HUES48 (cell line): ENCODE measurements at regions not wholly inside any gene's neighbourhood (a gene's known extent, or its start where the extent isn't known, plus 50 kb on each side); places are given as distances from the start of the nearest gene placed in this dataset.

Source experiments
- H3K27ac ChIP-seq: one replicate; pipeline ENCODE4 v1.7.0; 2013; ENCODE audit warnings: low read depth, low read length, inconsistent platforms
- H3K27me3 ChIP-seq: 2 replicates; pipeline ENCODE4 v1.6.1; 2013; ENCODE audit warnings: mild to moderate bottlenecking, low read length; ENCODE audit not compliant: control insufficient read depth, insufficient read depth
- H3K36me3 ChIP-seq: 2 replicates; pipeline ENCODE4 v1.6.1; 2013; ENCODE audit warnings: low read length; ENCODE audit not compliant: control insufficient read depth, insufficient read depth
- H3K4me1 ChIP-seq: 2 replicates; pipeline ENCODE4 v1.6.1; 2013; ENCODE audit warnings: mild to moderate bottlenecking, low read length; ENCODE audit not compliant: control insufficient read depth, insufficient read depth
- H3K4me3 ChIP-seq: 2 replicates; pipeline ENCODE4 v1.5.1; 2013; ENCODE audit warnings: mild to moderate bottlenecking, low read depth, low read length
- H3K9ac ChIP-seq: 2 replicates; pipeline ENCODE4 v1.6.1; 2013; ENCODE audit warnings: mild to moderate bottlenecking, low read depth, low read length, moderate library complexity
- H3K9me3 ChIP-seq: 2 replicates; pipeline ENCODE4 v1.6.1; 2013; ENCODE audit warnings: low read length; ENCODE audit not compliant: control insufficient read depth, insufficient read depth

DNA sequence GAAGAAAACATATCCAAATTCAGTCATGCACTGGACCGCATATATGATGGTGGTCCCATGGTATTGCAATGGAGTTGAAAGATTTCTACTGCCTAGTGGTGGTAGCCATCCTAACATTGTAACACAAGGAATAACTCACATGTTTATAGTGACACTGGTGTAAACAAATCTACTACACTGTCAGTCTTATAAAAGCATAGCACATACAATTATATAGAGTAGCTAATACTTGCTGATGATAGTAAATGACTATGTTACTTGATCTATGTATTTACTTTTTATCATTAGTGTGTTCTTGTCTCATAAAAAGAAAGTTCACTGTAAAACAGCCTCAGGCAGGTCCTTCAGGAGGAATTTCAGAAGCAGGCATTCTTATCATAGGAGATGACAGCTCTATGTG lies 96.0 kb upstream of the CDIN1 start:
- Histone ChIP-seq H3K9ac (no peak overlapping the region), H3K4me1 (peaks cover 14% of the 10 kb centered on the region), H3K36me3 (no peaks in the 10 kb centered on the region), H3K9me3 (no peaks in the 10 kb centered on the region), H3K4me3 (no peak overlapping the region), H3K27ac (no peak overlapping the region), H3K27me3 (no peaks in the 10 kb centered on the region)

GRCh38 chr15:36484038-36484778 lies 95.2 kb upstream of the CDIN1 start:
- H3K4me1 ChIP-seq, result peaks cover 6% of the 10 kb centered on the region

GRCh38 chr15:36491912-36492311 lies 87.5 kb upstream of the CDIN1 start:
- Histone ChIP-seq H3K9me3 (no peaks in the 10 kb centered on the region), H3K9ac (no peak overlapping the region), H3K4me3 (no peak overlapping the region), H3K36me3 (no peaks in the 10 kb centered on the region), H3K27ac (no peak overlapping the region), H3K4me1 (no peaks in the 10 kb centered on the region), H3K27me3 (no peaks in the 10 kb centered on the region)

More at GRCh38 chr15:36484038-36484778, 95.2 kb upstream of the CDIN1 start:
- H3K9ac ChIP-seq, result no peak overlapping the region
- H3K36me3 ChIP-seq, result no peaks in the 10 kb centered on the region
- no peak overlapping the region for H3K4me3 ChIP-seq
- no peaks in the 10 kb centered on the region for H3K27me3 ChIP-seq
- no peaks in the 10 kb centered on the region for H3K9me3 ChIP-seq
- no peak overlapping the region for H3K27ac ChIP-seq

DNA sequence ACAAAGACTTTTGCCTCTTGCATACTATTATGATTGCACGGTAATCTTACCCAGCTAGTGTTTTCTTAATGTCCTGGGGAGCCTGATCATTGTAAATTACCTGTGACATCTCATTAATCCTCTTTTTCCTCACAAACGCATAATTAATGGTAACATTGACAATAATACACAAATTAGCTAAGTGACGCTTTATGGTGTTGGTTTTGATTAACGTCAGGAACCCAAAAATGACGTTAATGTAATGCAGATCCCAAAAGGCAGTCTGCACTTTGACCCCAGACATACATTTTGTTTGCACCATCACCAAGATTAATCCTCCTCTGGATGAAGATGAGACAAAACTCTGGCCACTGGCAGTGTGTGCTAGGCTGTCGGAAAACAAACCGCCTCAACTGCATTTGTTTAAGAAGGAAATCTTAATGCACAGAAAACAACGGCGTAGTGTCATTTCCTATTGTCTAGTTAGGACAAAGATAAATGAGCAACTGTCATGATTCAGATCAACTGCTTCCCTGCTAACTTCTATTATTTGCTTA lies 83.9 kb upstream of the CDIN1 start:
- H3K4me1 ChIP-seq, result peaks cover 8% of the 10 kb centered on the region
- H3K36me3 ChIP-seq, result no peaks in the 10 kb centered on the region
- H3K4me3 ChIP-seq, result no peak overlapping the region
- H3K9ac ChIP-seq, result no peak overlapping the region
- H3K27ac ChIP-seq, result no peak overlapping the region
- H3K9me3 ChIP-seq, result no peaks in the 10 kb centered on the region
- no peaks in the 10 kb centered on the region for H3K27me3 ChIP-seq

DNA sequence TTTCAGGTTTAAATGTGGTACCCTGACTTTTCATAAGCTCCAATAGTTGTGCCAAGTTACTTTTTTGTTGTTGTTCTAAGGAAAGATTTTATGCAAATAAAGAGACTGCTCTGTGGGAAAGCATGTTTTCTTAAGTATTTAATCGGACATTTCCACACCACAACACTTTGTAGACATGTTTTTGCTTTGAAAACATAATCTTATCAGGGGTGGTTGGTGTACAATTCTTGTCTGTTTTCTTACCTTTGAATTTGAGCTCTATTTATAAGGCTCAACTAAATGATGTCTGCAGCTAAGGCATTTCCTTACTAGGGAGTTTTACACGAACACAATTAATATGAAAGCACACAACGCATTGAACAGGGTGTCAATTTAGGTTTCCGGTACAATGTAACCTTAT lies 81.5 kb upstream of the CDIN1 start:
- Histone ChIP-seq H3K27me3 (no peaks in the 10 kb centered on the region), H3K4me1 (peaks cover 10% of the 10 kb centered on the region), H3K4me3 (no peak overlapping the region), H3K36me3 (no peaks in the 10 kb centered on the region), H3K9ac (no peak overlapping the region), H3K9me3 (no peaks in the 10 kb centered on the region), H3K27ac (no peak overlapping the region)

GRCh38 chr15:36498401-36498800 lies 81.0 kb upstream of the CDIN1 start:
- Histone ChIP-seq H3K27me3 (no peaks in the 10 kb centered on the region), H3K9me3 (no peaks in the 10 kb centered on the region), H3K4me1 (peaks cover 10% of the 10 kb centered on the region), H3K4me3 (no peak overlapping the region), H3K36me3 (no peaks in the 10 kb centered on the region), H3K27ac (no peak overlapping the region), H3K9ac (no peak overlapping the region)

GRCh38 chr15:36498916-36499315 lies 80.5 kb upstream of the CDIN1 start:
- Histone ChIP-seq H3K9ac (no peak overlapping the region), H3K36me3 (no peaks in the 10 kb centered on the region), H3K4me3 (no peak overlapping the region), H3K27me3 (no peaks in the 10 kb centered on the region), H3K4me1 (peaks cover 10% of the 10 kb centered on the region), H3K9me3 (no peaks in the 10 kb centered on the region), H3K27ac (no peak overlapping the region)

DNA sequence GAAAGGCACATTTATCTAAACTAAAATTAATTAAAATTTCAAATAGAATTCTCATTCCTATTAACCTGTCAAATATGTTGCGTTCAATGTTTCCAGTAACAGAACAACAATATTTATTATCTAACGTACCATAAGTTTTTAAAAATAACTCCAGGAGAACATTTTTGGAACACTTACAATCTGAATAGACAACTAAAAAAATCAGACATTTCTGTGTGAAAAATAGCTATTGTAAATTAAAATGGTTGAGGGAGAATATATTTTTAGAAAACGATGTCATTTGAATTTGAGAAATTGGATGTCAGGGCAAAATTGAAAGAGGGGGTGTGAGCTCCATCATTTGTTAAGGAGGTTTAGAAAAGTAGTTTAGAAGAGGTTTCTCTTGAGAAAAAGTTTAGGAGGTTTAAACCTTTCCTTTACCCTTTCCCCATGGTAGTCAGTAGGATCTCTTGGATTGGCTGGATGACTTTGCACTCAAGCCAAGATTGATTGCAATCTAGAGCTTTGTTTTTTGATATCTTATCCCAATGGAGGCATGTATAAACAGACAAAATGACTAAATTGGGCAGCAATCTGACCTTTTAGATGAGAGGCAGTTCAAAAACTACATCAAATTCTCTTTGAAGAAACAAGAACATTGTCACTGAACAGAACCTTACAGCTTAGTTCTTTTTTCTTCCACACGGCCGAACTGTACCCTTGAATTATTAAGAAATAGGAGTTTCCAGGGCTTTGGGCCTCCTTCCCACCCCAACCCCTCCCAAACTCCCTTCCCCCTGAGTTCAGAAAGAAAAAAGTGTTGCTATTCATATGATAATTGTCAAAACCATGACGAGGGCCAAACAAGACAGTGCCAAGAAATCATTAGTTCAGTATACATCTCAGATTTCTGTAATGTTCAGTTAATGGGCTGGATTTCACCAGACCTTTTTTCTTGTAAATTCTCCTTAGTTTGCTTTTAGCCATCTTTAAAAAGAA lies 79.7 kb upstream of the CDIN1 start:
- Histone ChIP-seq H3K4me1 (peaks cover 10% of the 10 kb centered on the region), H3K36me3 (no peaks in the 10 kb centered on the region), H3K9me3 (no peaks in the 10 kb centered on the region), H3K9ac (no peak overlapping the region), H3K27me3 (no peaks in the 10 kb centered on the region), H3K27ac (no peak overlapping the region), H3K4me3 (no peak overlapping the region)

DNA sequence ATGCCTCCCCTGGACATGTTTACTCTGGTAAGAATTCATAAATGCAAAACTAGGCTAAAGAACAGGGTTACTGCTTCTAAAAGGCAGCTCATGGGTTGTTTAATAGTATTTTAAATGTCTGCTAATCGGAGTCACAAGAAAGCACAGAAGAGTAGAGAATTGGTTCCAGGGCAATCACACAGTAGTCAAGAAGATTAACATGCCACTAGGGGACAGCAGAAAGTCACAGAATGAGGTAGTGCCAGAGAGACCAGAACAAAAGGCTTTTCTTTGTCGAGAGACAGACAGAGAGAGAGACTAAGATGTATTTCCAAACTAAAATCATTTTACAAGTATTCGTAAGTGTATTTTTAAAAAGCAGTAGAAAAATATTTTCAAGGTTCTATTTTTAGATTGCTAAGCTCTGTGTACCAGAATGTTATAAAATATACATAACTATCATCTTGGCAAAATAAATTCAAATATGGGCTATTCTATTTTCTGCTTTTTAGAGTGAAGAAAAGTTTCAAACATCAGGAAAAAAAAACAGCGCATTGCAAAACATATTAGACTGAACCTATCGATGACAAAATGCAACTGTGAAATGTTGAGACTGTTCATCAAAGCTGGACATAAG lies 78.3 kb upstream of the CDIN1 start:
- Histone ChIP-seq H3K9ac (no peak overlapping the region), H3K4me1 (peaks cover 10% of the 10 kb centered on the region), H3K4me3 (no peak overlapping the region), H3K36me3 (no peaks in the 10 kb centered on the region), H3K9me3 (no peaks in the 10 kb centered on the region), H3K27me3 (no peaks in the 10 kb centered on the region), H3K27ac (no peak overlapping the region)

GRCh38 chr15:36502509-36502908 lies 76.9 kb upstream of the CDIN1 start:
- no peaks in the 10 kb centered on the region for H3K9me3 ChIP-seq
- H3K4me1 ChIP-seq, result peaks cover 10% of the 10 kb centered on the region
- H3K9ac ChIP-seq, result no peak overlapping the region
- H3K27ac ChIP-seq, result no peak overlapping the region
- no peaks in the 10 kb centered on the region for H3K36me3 ChIP-seq
- H3K27me3 ChIP-seq, result no peaks in the 10 kb centered on the region
- H3K4me3 ChIP-seq, result no peak overlapping the region
